IPS DF 19.7 (cell line): ENCODE measurements at regions not wholly inside any gene's neighbourhood (a gene's known extent, or its start where the extent isn't known, plus 50 kb on each side); places are given as distances from the start of the nearest gene placed in this dataset.

ENCODE experiments used
- DNase-seq: peaks from one replicate; pipeline ENCODE4 v3.0.0-alpha.2; 2013; ENCODE audit warnings: low read depth, low spot score

- DNase-seq: no peak
Observed at GRCh38 chr4:125434136-125434535, 119.4 kb downstream of the FAT4 start.

GRCh38 chr4:125440814-125441213 lies 126.1 kb downstream of the FAT4 start:
- DNase-seq: no peak

GRCh38 chr4:125444166-125444565 lies 129.4 kb downstream of the FAT4 start:
- DNase-seq: no peak

GRCh38 chr4:125445525-125445924 lies 130.8 kb downstream of the FAT4 start:
- DNase-seq: no peak

GRCh38 chr4:125447551-125448290 lies 133.0 kb downstream of the FAT4 start:
- DNase-seq: no peak

GRCh38 chr4:125456075-125456474 lies 141.3 kb downstream of the FAT4 start:
- DNase-seq: no peak

- no peak for DNase-seq
Observed at GRCh38 chr4:125459531-125459930, 144.8 kb downstream of the FAT4 start.

GRCh38 chr4:125461676-125462363 lies 147.1 kb downstream of the FAT4 start:
- no peak for DNase-seq

GRCh38 chr4:125464146-125464545 lies 149.4 kb downstream of the FAT4 start:
- no peak for DNase-seq

GRCh38 chr4:125481334-125482045 lies 166.7 kb downstream of the FAT4 start:
- no peak for DNase-seq

GRCh38 chr4:125482822-125483221 lies 168.1 kb downstream of the FAT4 start:
- DNase-seq: no peak

- no peak for DNase-seq
Observed at GRCh38 chr4:125483278-125483677, 168.5 kb downstream of the FAT4 start.

GRCh38 chr4:125484912-125485311 lies 170.2 kb downstream of the FAT4 start:
- no peak for DNase-seq

- DNase-seq: no peak
Observed at GRCh38 chr4:125486351-125486750, 171.6 kb downstream of the FAT4 start.

GRCh38 chr4:125489952-125490690 lies 175.4 kb downstream of the FAT4 start:
- DNase-seq: no peak

- DNase-seq: no peak
Observed at GRCh38 chr4:125492957-125493356, 178.2 kb downstream of the FAT4 start.

- DNase-seq: no peak
Observed at GRCh38 chr4:125497861-125498260, 183.1 kb downstream of the FAT4 start.

- DNase-seq: no peak
Observed at GRCh38 chr4:125498981-125499380, 184.2 kb downstream of the FAT4 start.

GRCh38 chr4:125501090-125501489 lies 186.3 kb downstream of the FAT4 start:
- DNase-seq: no peak

GRCh38 chr4:125501568-125501967 lies 186.8 kb downstream of the FAT4 start:
- DNase-seq: no peak

- no peak for DNase-seq
Observed at GRCh38 chr4:125505621-125506020, 190.9 kb downstream of the FAT4 start.

- no peak for DNase-seq
Observed at GRCh38 chr4:125507141-125507540, 192.4 kb downstream of the FAT4 start.
